Activated naive CD4-positive, alpha-beta T cell treated with anti-CD3 and anti-CD28 coated beads for 36 hours (primary cell): ENCODE measurements at regions not wholly inside any gene's neighbourhood (a gene's known extent, or its start where the extent isn't known, plus 50 kb on each side); places are given as distances from the start of the nearest gene placed in this dataset.

Experiments used
- CTCF ChIA-PET: fragments of 350-600 bp; sonication (Branson Sonifier 250); formaldehyde crosslinking; loops from one replicate; lab custom pipeline; 2021; ENCODE audit warnings: antibody characterized with exemption; lab: Charles Lee
- DNase-seq: peaks from one replicate; pipeline ENCODE4 v3.0.0-alpha.2; 2020
- H3K27ac Mint-ChIP-seq: one replicate; pipeline ENCODE4 v1.8.0; 2021; ENCODE audit warnings: mild to moderate bottlenecking, mixed read lengths
- H3K27me3 Mint-ChIP-seq: one replicate; pipeline ENCODE4 v1.8.0; 2021; ENCODE audit warnings: low read depth, mixed read lengths
- H3K36me3 Mint-ChIP-seq: one replicate; pipeline ENCODE4 v1.8.0; 2021; ENCODE audit warnings: low read depth, mixed read lengths
- H3K4me1 Mint-ChIP-seq: one replicate; pipeline ENCODE4 v1.8.0; 2021; ENCODE audit warnings: low read depth, mixed read lengths
- H3K4me3 Mint-ChIP-seq: one replicate; pipeline ENCODE4 v1.8.0; 2021; ENCODE audit warnings: mild to moderate bottlenecking, moderate library complexity, mixed read lengths
- H3K9me3 Mint-ChIP-seq: one replicate; pipeline ENCODE4 v1.8.0; 2021; ENCODE audit warnings: mixed read lengths
- intact Hi-C: fragments of 100-400 bp; cut with micrococcal nuclease; formaldehyde crosslinking; loops from one replicate; pipeline ENCODE4 v1.15.1; 2023

DNA sequence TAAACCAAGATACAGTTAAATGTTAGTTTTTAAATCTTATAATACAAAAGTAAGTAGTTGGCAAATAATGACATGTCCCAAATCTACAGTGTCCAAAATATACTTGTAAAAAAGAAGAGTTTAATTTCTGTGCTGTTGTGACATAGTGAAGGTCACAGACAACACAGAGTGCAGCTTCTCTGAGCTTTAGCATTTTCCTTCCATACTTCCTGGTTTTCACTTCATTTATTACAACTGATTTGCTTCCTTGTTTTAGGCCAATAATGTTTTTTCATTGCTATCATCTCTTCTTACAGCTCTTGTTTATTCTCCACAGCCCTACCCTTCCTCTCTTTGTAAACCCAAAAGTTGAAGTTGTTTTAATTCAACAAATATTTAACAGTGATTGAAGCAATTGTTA lies 132.4 kb upstream of the TET2 start:
- Mint-ChIP-seq H3K27me3 (peaks cover 11% of the 10 kb centered on the region), H3K4me1 (no peaks in the 10 kb centered on the region), H3K36me3 (peaks cover 1% of the 10 kb centered on the region), H3K4me3 (no peak overlapping the region), H3K9me3 (peaks cover 5% of the 10 kb centered on the region), H3K27ac (no peak overlapping the region)
- intact Hi-C loops: no loop called here
- DNase-seq: no peak
- CTCF ChIA-PET: no interaction called here

DNA sequence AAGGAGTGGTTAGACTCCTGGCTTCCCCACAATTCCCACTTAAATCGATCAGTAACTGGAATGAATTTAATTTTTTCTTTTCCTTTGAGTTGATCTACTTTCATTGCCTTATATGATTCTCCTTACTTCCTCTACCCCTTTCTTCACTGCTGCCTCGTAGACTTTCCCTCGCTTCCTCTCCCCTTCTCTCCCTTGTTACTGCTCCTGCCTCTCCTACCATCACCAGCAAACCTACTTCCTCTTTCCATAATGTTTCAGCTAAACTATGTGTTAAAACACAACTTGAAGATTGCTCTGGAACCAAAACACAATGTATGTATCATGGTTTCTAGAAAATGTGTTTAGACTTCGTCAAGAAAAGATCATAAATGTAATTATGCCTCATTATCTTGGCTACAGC lies 132.0 kb upstream of the TET2 start:
- no peak overlapping the region for H3K4me3 Mint-ChIP-seq
- H3K36me3 Mint-ChIP-seq: peaks cover 1% of the 10 kb centered on the region
- peaks cover 14% of the 10 kb centered on the region for H3K27me3 Mint-ChIP-seq
- no peak overlapping the region for H3K27ac Mint-ChIP-seq
- intact Hi-C loops: no loop called here
- H3K4me1 Mint-ChIP-seq: no peaks in the 10 kb centered on the region
- H3K9me3 Mint-ChIP-seq: peaks cover 5% of the 10 kb centered on the region
- DNase-seq: no peak
- CTCF ChIA-PET: no interaction called here

DNA sequence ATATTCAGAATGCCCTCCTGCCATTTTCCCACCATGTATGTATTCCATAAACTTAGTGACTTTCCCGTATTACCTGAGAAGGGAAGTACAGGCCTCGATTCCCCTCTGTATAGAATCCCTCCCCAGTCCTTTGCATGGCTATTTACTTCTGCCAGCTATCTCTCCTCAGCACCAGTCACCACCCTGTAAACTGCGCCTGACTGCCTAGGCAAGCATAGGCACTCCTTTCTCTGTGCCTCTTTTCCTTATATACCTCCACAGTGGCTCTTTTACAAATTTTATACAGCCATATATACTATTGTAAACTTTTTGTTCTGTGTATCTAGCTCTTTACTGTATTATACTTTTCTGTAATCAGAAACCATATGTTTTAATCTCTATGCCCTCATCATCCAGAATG lies 130.9 kb upstream of the TET2 start:
- H3K36me3 Mint-ChIP-seq: no peaks in the 10 kb centered on the region
- peaks cover 1% of the 10 kb centered on the region for H3K9me3 Mint-ChIP-seq
- H3K27ac Mint-ChIP-seq: no peak overlapping the region
- CTCF ChIA-PET: interaction anchor here (0.6 kb wide), 1 partner anchor 149 kb away, joined by 3 read pairs; no protein-coding TSS in a partner anchor
- no peaks in the 10 kb centered on the region for H3K4me1 Mint-ChIP-seq
- H3K4me3 Mint-ChIP-seq: no peak overlapping the region
- no peak for DNase-seq
- intact Hi-C loops: no loop called here
- H3K27me3 Mint-ChIP-seq: peaks cover 10% of the 10 kb centered on the region

DNA sequence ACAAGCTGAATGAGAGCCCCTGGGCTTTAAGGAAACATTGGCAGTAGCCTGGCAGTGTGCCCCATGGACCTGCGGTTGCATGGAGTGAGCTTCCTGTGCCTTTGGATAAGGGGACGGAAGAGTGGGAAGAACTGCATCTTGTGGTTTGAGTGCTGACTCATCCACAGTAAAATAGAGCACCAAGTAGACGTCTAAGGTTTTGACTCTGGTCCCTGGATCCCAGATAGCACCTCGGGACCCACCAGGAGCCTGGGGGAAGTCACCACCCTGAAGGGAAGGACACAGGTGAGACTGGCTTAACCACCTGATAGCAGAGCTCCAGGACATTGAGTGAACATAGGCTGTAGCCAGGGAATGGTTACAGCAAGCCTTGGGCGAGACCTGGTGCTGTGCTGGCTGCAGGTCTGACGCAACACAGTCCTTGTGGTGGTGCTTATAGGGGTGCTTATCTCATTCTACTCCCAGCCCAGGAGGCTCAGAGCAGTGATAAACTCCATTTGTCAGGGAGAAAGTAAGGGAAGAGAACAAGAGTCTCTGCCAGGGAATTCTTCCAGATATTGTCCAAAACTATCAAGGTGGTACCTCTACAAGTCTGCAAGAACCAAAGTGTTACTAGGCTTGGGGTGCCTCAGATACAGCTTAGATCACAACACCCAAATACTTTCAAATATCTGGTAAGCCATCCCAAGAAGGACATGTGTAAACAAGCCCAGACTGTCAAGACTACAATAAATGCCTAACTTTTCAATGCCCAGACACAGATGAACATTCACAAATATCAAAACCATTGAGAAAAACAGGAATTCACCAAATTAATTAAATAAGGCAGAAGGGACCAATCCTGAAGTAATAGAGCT lies 123.6 kb upstream of the TET2 start:
- no peaks in the 10 kb centered on the region for H3K36me3 Mint-ChIP-seq
- intact Hi-C loops: no loop called here
- no peak for DNase-seq
- H3K9me3 Mint-ChIP-seq: peaks cover 9% of the 10 kb centered on the region
- no peak overlapping the region for H3K4me3 Mint-ChIP-seq
- H3K4me1 Mint-ChIP-seq: no peaks in the 10 kb centered on the region
- CTCF ChIA-PET: no interaction called here
- H3K27me3 Mint-ChIP-seq: peaks cover 11% of the 10 kb centered on the region
- H3K27ac Mint-ChIP-seq: no peak overlapping the region

DNA sequence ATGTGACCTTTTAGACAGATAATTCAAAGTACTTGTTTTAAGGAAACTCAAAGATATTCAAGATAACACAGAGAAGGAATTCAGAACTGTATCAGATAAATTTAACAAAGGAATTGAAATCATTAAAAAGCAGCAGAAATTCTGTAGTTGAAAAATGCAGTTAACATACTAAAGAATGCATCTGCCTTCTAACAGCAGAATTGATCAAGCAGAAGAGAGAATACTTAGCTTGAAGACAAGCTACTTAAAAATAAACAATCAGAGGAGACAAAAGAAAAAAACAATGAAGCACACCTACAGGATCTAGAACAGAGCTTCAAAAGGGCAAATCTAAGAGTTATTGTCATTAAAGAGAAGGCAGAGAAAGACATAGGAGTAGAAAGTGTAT lies 123.0 kb upstream of the TET2 start:
- Mint-ChIP-seq H3K27me3 (peaks cover 11% of the 10 kb centered on the region), H3K9me3 (peaks cover 9% of the 10 kb centered on the region), H3K4me3 (no peak overlapping the region), H3K36me3 (no peaks in the 10 kb centered on the region), H3K4me1 (no peaks in the 10 kb centered on the region), H3K27ac (no peak overlapping the region)
- intact Hi-C loops: no loop called here
- no peak for DNase-seq
- CTCF ChIA-PET: no interaction called here

DNA sequence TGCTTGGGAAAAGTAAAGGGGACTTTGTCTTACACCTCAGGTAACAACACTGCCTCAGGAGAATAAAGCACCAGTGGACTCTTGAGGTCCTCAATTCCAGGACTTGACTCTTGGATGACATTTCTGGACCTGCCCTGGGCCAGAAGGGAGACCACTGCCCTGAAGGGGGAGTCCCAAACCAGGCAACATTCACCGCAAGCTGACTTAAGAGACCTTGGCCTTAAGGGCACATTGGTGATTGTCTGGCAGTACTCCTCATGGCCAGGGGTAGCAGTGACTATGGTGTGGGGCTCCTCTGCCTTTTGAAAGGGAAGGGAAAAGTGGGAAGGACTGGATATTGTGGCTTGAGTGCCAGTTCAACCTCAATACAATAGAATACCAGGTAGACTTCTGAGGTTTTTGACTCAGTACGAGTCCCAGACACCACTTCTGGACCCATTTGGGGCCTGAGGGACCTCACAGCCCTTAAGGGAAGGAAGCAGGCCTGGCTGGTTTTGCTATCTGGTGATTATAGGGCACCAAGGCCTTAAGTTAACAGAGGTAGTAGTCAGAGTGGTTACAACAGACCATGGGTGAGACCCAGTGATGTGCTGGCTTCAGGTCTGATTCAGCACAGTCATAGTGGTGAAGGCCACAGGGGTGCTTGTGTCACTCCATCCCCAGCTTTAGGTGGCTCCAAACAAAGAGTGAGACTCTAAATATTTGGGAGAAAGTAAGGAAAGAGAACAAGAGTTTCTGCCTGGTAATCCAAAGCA lies 121.2 kb upstream of the TET2 start:
- Mint-ChIP-seq H3K27me3 (peaks cover 6% of the 10 kb centered on the region), H3K4me1 (no peaks in the 10 kb centered on the region), H3K27ac (no peak overlapping the region), H3K9me3 (peaks cover 7% of the 10 kb centered on the region), H3K36me3 (no peaks in the 10 kb centered on the region), H3K4me3 (no peak overlapping the region)
- CTCF ChIA-PET: no interaction called here
- no peak for DNase-seq
- intact Hi-C loops: no loop called here

DNA sequence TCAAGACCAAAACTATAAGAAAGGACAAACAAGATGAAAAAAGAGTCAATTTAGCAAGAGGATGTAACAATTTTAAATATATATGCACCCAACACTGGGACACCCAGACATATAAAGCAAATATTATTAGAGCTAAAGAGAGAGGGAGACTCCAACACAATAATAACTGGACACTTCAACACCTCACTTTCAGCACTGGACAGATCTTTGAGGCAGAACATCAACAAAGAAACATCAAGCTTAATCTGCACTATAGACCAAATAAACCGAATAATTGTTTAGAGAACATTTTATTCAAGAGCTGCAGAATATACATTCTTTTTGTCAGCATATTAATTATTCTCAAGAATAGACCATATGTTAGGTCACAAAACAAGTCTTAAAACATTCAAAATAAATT lies 109.7 kb upstream of the TET2 start:
- CTCF ChIA-PET: no interaction called here

DNA sequence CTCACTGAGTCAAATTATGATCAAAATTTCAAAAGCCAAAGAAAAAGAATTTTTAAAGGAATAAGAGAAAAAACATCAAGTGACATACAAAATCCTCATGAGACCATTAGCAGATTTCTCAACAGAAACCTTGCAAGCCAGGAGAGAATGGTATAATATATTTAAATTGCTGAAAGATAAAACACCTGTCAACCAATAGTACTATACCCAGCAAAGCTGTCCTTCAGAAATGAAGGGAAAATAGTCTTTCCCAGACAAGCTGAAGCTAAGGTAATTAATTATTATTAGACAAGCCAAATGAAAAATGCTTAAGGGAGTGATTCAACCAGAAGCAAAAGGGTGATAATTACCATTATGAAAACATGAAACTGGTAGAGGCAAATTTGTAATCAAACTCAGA lies 104.2 kb upstream of the TET2 start:
- no peaks in the 10 kb centered on the region for H3K36me3 Mint-ChIP-seq
- H3K4me1 Mint-ChIP-seq: no peaks in the 10 kb centered on the region
- H3K27me3 Mint-ChIP-seq: peaks cover 17% of the 10 kb centered on the region
- CTCF ChIA-PET: interaction anchor here (0.7 kb wide), 1 partner anchor 270 kb away, joined by 3 read pairs; no protein-coding TSS in a partner anchor
- no peak for DNase-seq
- H3K27ac Mint-ChIP-seq: no peak overlapping the region
- no peak overlapping the region for H3K4me3 Mint-ChIP-seq
- peaks cover 12% of the 10 kb centered on the region for H3K9me3 Mint-ChIP-seq
- intact Hi-C loops: no loop called here

More for the DNA sequence above, 109.7 kb upstream of the TET2 start:
- H3K27ac Mint-ChIP-seq: no peak overlapping the region
- H3K9me3 Mint-ChIP-seq: peaks cover 4% of the 10 kb centered on the region
- H3K4me3 Mint-ChIP-seq: no peak overlapping the region
- DNase-seq: no peak
- H3K36me3 Mint-ChIP-seq: no peaks in the 10 kb centered on the region
- intact Hi-C loops: no loop called here
- no peaks in the 10 kb centered on the region for H3K4me1 Mint-ChIP-seq
- H3K27me3 Mint-ChIP-seq: peaks cover 19% of the 10 kb centered on the region

DNA sequence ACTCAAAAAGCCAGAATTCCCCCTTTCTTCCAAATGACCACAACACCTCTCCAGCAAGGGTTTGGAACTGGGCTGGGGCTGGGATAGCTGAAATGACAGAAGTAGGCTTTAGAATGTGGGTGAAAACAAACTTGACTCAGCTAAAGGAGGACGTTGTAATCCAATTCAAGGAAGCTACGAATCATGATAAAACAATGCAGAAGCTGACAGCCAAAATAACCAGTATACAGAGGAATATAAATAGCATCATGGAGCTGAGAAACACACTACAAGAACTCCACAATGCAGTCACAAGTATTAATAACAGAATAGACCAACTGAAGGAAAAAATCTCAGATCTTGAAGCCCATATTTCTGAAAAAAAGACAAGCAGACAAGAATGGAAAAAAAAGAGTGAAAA lies 95.8 kb upstream of the TET2 start:
- Mint-ChIP-seq H3K9me3 (peaks cover 15% of the 10 kb centered on the region), H3K4me1 (no peaks in the 10 kb centered on the region), H3K4me3 (no peak overlapping the region), H3K36me3 (peaks cover 7% of the 10 kb centered on the region), H3K27ac (no peak overlapping the region), H3K27me3 (peaks cover 24% of the 10 kb centered on the region)
- CTCF ChIA-PET: no interaction called here
- no peak for DNase-seq
- intact Hi-C loops: no loop called here

DNA sequence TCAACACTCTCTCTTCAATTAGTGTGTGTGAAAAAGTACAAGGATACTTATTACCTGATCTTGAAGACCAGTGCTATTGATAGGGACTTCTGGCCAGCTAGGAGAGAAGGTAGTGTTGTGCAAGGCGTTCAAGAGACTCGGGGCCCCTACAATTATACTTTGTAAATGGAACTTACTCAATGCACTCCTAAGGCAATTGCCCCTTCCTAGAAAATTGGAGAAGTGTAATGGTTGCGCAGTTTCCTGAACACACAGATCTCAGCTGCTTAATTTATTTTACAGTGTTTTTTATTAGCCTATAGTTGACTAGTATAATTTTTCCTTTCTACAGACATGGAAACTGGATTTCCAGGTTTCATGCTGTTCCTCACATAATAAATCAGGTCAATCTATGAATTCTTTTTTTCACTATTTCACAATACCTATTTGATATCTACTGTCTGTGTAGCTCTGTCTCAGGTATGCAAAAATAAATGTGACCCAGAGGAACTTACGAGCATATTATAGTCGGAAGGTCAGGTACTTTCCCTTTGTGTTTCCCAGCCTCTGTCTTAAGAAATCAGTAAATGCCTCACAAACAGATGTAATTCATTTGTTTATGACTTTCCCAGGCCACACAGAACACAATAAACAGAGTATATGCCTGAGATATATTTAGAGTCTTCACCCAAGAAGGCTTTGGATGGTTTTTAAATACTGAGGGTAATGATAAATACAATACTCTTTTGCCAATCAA lies 89.1 kb upstream of the TET2 start:
- Mint-ChIP-seq H3K9me3 (peaks cover 2% of the 10 kb centered on the region), H3K4me3 (no peak overlapping the region), H3K27me3 (peaks cover 10% of the 10 kb centered on the region), H3K27ac (peak overlapping the region; percentile 83), H3K36me3 (peaks cover 1% of the 10 kb centered on the region), H3K4me1 (peaks cover 45% of the 10 kb centered on the region)
- CTCF ChIA-PET: interaction anchor here (0.6 to 0.8 kb wide), 2 partner anchors 126 to 293 kb away, joined by 3 read pairs; no protein-coding TSS in a partner anchor
- no peak for DNase-seq
- intact Hi-C loops: loop anchor here (1.0 to 2.0 kb wide), 7 partner anchors 37 to 1859 kb away; partner anchors contain the start of gene CENPE

DNA sequence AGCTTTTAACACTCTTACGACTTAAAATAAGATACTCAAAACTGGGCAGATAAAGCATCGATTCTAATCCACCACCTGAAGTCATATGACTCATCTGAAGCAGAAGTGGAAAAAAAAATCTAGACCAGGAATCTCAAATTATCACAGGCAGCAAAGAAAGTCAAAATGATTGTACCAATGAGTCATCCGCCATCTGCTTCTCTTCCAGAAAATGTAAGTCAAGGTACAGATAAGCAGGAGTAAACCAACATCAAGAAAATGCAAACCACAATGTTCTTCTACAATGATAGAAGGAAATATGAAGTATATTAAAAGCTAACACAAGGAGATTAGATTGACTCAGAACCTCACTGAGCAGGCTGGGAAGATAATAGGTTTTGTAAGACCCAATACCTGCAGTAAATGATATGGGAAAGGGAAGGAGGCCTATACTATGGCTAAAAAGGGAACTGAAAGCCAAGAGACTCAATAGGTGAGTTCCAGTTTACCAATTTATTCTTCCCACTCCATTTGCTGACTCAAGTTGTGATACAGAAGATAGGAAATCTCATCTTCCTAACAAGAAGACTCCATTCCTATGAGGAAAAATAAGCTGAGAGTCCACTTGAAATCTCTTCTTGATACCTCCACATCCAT lies 88.4 kb upstream of the TET2 start:
- peak; percentile 19 for DNase-seq
- peak overlapping the region; percentile 83 for H3K27ac Mint-ChIP-seq
- CTCF ChIA-PET: interaction anchor here (0.6 to 1.4 kb wide), 3 partner anchors 245 to 415 kb away, joined by 3 to 4 read pairs (median 3); partner anchors contain the start of gene PPA2
- peaks cover 8% of the 10 kb centered on the region for H3K27me3 Mint-ChIP-seq
- H3K36me3 Mint-ChIP-seq: no peaks in the 10 kb centered on the region
- intact Hi-C loops: loop anchor here (1.0 to 2.0 kb wide), 7 partner anchors 37 to 1859 kb away; partner anchors contain the start of gene CENPE
- H3K4me3 Mint-ChIP-seq: no peak overlapping the region
- peaks cover 49% of the 10 kb centered on the region for H3K4me1 Mint-ChIP-seq
- H3K9me3 Mint-ChIP-seq: no peaks in the 10 kb centered on the region
